Suprapubic skin (tissue), 4 donors: ENCODE measurements at regions not wholly inside any gene's neighbourhood (a gene's known extent, or its start where the extent isn't known, plus 50 kb on each side); places are given as distances from the start of the nearest gene placed in this dataset.

ENCODE experiments used
- EP300 ChIP-seq: sonication (generic); formaldehyde crosslinking; IDR thresholded peaks from one replicate; pipeline ENCODE4 v1.6.1; 2017; ENCODE audit warnings: antibody characterized with exemption
- POLR2A ChIP-seq, 2 donors: fragments of 450-650 bp; IDR thresholded peaks; one replicate each; pipeline ENCODE4 v1.6.1; 2017; ENCODE audit warnings: antibody characterized with exemption in 2 of 2, mild to moderate bottlenecking in 2 of 2, moderate library complexity in 2 of 2
- POLR2AphosphoS5 ChIP-seq, 3 donors: sonication (generic); formaldehyde crosslinking; IDR thresholded peaks; one replicate each; pipeline ENCODE4 v1.6.1; 2017; ENCODE audit warnings: antibody characterized with exemption in 3 of 3
- TF ChIP-seq, protein P1 (sequence below), 2 donors: fragments of 200-600 bp in 1 of 2; fragments of 450-650 bp in 1 of 2; sonication (generic) in 1 of 2; IDR thresholded peaks; one replicate each; pipeline ENCODE4 v1.5.1; 2016 to 2019; ENCODE audit warnings: antibody characterized with exemption in 2 of 2, mild to moderate bottlenecking in 1 of 2, moderate library complexity in 1 of 2

GRCh38 chr20:12353842-12354241 lies 436.1 kb downstream of the BTBD3 start:
- TF ChIP-seq, protein P1, sequence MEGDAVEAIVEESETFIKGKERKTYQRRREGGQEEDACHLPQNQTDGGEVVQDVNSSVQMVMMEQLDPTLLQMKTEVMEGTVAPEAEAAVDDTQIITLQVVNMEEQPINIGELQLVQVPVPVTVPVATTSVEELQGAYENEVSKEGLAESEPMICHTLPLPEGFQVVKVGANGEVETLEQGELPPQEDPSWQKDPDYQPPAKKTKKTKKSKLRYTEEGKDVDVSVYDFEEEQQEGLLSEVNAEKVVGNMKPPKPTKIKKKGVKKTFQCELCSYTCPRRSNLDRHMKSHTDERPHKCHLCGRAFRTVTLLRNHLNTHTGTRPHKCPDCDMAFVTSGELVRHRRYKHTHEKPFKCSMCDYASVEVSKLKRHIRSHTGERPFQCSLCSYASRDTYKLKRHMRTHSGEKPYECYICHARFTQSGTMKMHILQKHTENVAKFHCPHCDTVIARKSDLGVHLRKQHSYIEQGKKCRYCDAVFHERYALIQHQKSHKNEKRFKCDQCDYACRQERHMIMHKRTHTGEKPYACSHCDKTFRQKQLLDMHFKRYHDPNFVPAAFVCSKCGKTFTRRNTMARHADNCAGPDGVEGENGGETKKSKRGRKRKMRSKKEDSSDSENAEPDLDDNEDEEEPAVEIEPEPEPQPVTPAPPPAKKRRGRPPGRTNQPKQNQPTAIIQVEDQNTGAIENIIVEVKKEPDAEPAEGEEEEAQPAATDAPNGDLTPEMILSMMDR (IDR thresholded peaks at IDR 0.05) = no peak
- no peak for TF ChIP-seq EP300
- TF ChIP-seq POLR2A (IDR thresholded peaks at IDR 0.05) = no peak
- TF ChIP-seq POLR2AphosphoS5 (IDR thresholded peaks at IDR 0.05) = no peak
